ENCODE measurements at regions not wholly inside any gene's neighbourhood (a gene's known extent, or its start where the extent isn't known, plus 50 kb on each side); places are given as distances from the start of the nearest gene placed in this dataset.
A peak's percentile ranks its signal among the peaks of the same experiment; 100 is the strongest.

- DNase-seq (ENCODE audit: low read depth, low spot score): no peak
Observed at GRCh38 chr1:5501206-5501930, 490.9 kb downstream of the NPHP4 start.

GRCh38 chr1:5500541-5500940, 491.7 kb downstream of the NPHP4 start:
- no peak for DNase-seq (ENCODE audit: low read depth, low spot score)

GRCh38 chr1:5497503-5497902, 494.7 kb downstream of the NPHP4 start:
- DNase-seq (ENCODE audit: low read depth, low spot score): no peak

GRCh38 chr1:5495596-5496410, 496.4 kb downstream of the NPHP4 start:
- no peak for DNase-seq (ENCODE audit: low read depth, low spot score)

- DNase-seq (ENCODE audit: low read depth, low spot score): no peak
Observed at GRCh38 chr1:5494518-5494917, 497.7 kb downstream of the NPHP4 start.

- no peak for DNase-seq (ENCODE audit: low read depth, low spot score)
Observed at GRCh38 chr1:5493851-5494311, 498.3 kb downstream of the NPHP4 start.

- DNase-seq (ENCODE audit: low read depth, low spot score): no peak
Observed at GRCh38 chr1:5493275-5493674, 498.9 kb downstream of the NPHP4 start.

- DNase-seq (ENCODE audit: low read depth, low spot score): no peak
Observed at GRCh38 chr1:5492846-5493245, 499.4 kb downstream of the NPHP4 start.

- no peak for DNase-seq (ENCODE audit: low read depth, low spot score)
Observed at GRCh38 chr1:5491207-5491904, 500.9 kb downstream of the NPHP4 start.

- no peak for DNase-seq (ENCODE audit: low read depth, low spot score)
Observed at GRCh38 chr1:5490635-5491034, 501.6 kb downstream of the NPHP4 start.

GRCh38 chr1:5488448-5488847, 503.8 kb downstream of the NPHP4 start:
- DNase-seq (ENCODE audit: low read depth, low spot score): no peak

- DNase-seq (ENCODE audit: low read depth, low spot score): no peak
Observed at GRCh38 chr1:5485968-5486696, 506.1 kb downstream of the NPHP4 start.

GRCh38 chr1:5485436-5485835, 506.8 kb downstream of the NPHP4 start:
- DNase-seq (ENCODE audit: low read depth, low spot score): no peak

- no peak for DNase-seq (ENCODE audit: low read depth, low spot score)
Observed at GRCh38 chr1:5484451-5485165, 507.6 kb downstream of the NPHP4 start.

- DNase-seq (ENCODE audit: low read depth, low spot score): peak; percentile 40
Observed at GRCh38 chr1:5481889-5482288, 510.3 kb downstream of the NPHP4 start.

GRCh38 chr1:5480906-5481305, 511.3 kb downstream of the NPHP4 start:
- DNase-seq (ENCODE audit: low read depth, low spot score): no peak

- DNase-seq (ENCODE audit: low read depth, low spot score): no peak
Observed at GRCh38 chr1:5479876-5480646, 512.2 kb downstream of the NPHP4 start.

- DNase-seq (ENCODE audit: low read depth, low spot score): no peak
Observed at GRCh38 chr1:5478961-5479360, 513.3 kb downstream of the NPHP4 start.

GRCh38 chr1:5478156-5478695, 514.0 kb downstream of the NPHP4 start:
- DNase-seq (ENCODE audit: low read depth, low spot score): no peak

- DNase-seq (ENCODE audit: low read depth, low spot score): no peak
Observed at GRCh38 chr1:5477716-5478115, 514.5 kb downstream of the NPHP4 start.

Data from iPS DF 19.7 (cell line).